ENCODE measurements at regions not wholly inside any gene's neighbourhood (a gene's known extent, or its start where the extent isn't known, plus 50 kb on each side); places are given as distances from the start of the nearest gene placed in this dataset.
A peak's percentile ranks its signal among the peaks of the same experiment; 100 is the strongest.

GRCh38 chr6:12516070-12516469, 200.5 kb upstream of the PHACTR1 start:
- Mint-ChIP-seq H3K27me3 (ENCODE audit: insufficient read depth, low read depth) (peaks cover 2% of the 10 kb centered on the region), H3K36me3 (no peaks in the 10 kb centered on the region), H3K9me3 (no peaks in the 10 kb centered on the region), H3K27ac (no peak overlapping the region), H3K4me1 (no peaks in the 10 kb centered on the region), H3K4me3 (no peak overlapping the region)
- DNase-seq (ENCODE audit: low spot score) = no peak
- Histone ChIP-seq H3K9ac (no peak overlapping the region), H2AFZ (replicated peaks) (peak overlapping the region; percentile 8), H3K4me1 (no peaks in the 10 kb centered on the region), H3K4me2 (no peak overlapping the region), H3K27me3 (no peaks in the 10 kb centered on the region), H3K27ac (no peak overlapping the region), H3K79me2 (ENCODE audit: low read depth) (no peaks in the 10 kb centered on the region), H3K9me3 (ENCODE audit: low read depth) (no peaks in the 10 kb centered on the region), H3K4me3 (no peak overlapping the region), H4K20me1 (ENCODE audit: low read depth) (no peaks in the 10 kb centered on the region), H3F3A (ENCODE audit: low read depth) (no peaks in the 10 kb centered on the region), H3K36me3 (no peaks in the 10 kb centered on the region)
- TF ChIP-seq EZH2phosphoT487 (IDR thresholded peaks at IDR 0.05) = no peak
- no peak for TF ChIP-seq EZH2 (IDR thresholded peaks at IDR 0.05)
- no peak for TF ChIP-seq CTCF (IDR thresholded peaks at IDR 0.05)

GRCh38 chr6:12522347-12522746, 194.2 kb upstream of the PHACTR1 start:
- DNase-seq (ENCODE audit: low spot score) = no peak
- TF ChIP-seq CTCF (IDR thresholded peaks at IDR 0.05) = no peak
- no peak for TF ChIP-seq EZH2 (IDR thresholded peaks at IDR 0.05)
- TF ChIP-seq EZH2phosphoT487 (IDR thresholded peaks at IDR 0.05) = no peak

DNA sequence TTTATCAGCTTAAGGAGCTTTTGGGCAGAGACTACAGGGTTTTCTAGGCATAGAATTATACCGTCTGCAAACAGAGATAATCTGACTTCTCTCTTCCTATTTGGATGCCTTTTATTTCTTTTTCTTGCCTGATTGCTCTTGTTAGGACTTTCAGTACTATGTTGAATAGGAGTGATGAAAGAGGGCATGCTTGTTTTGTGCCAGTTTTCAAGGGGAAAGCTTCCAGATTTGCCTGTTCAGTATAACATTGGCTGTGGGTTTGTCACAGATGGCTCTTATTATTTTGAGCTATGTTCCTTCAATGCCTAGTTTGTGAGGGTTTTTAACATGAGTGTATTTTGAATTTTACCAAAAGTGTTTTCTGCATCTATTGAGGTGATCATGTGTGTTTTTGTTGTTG, 192.8 kb upstream of the PHACTR1 start:
- no peaks in the 10 kb centered on the region for H3K4me1 Mint-ChIP-seq
- TF ChIP-seq CTCF (IDR thresholded peaks at IDR 0.05) (no peak), EZH2phosphoT487 (IDR thresholded peaks at IDR 0.05) (no peak), EZH2 (IDR thresholded peaks at IDR 0.05) (no peak)
- H3K9me3 ChIP-seq (ENCODE audit: low read depth) = no peaks in the 10 kb centered on the region
- no peak overlapping the region for H3K4me3 Mint-ChIP-seq
- no peaks in the 10 kb centered on the region for H3K36me3 ChIP-seq
- H2AFZ ChIP-seq (replicated peaks) = no peak overlapping the region
- H3F3A ChIP-seq (ENCODE audit: low read depth) = no peaks in the 10 kb centered on the region
- H3K4me3 ChIP-seq = no peak overlapping the region
- H3K9ac ChIP-seq = no peak overlapping the region
- DNase-seq (ENCODE audit: low spot score) = no peak
- H3K27me3 Mint-ChIP-seq (ENCODE audit: insufficient read depth, low read depth) = peaks cover 2% of the 10 kb centered on the region
- peaks cover 3% of the 10 kb centered on the region for H3K4me1 ChIP-seq
- H3K27me3 ChIP-seq = no peaks in the 10 kb centered on the region
- H3K36me3 Mint-ChIP-seq = no peaks in the 10 kb centered on the region
- H3K4me2 ChIP-seq = no peak overlapping the region
- H3K9me3 Mint-ChIP-seq = peaks cover 9% of the 10 kb centered on the region
- no peaks in the 10 kb centered on the region for H3K79me2 ChIP-seq (ENCODE audit: low read depth)
- H4K20me1 ChIP-seq (ENCODE audit: low read depth) = no peaks in the 10 kb centered on the region
- H3K27ac Mint-ChIP-seq = no peak overlapping the region
- no peak overlapping the region for H3K27ac ChIP-seq

More at GRCh38 chr6:12522347-12522746, 194.2 kb upstream of the PHACTR1 start:
- H2AFZ ChIP-seq (replicated peaks) = no peak overlapping the region
- no peaks in the 10 kb centered on the region for H3F3A ChIP-seq (ENCODE audit: low read depth)
- H3K4me1 Mint-ChIP-seq = no peaks in the 10 kb centered on the region
- H3K36me3 Mint-ChIP-seq = no peaks in the 10 kb centered on the region
- H3K4me2 ChIP-seq = no peak overlapping the region
- no peaks in the 10 kb centered on the region for H3K4me1 ChIP-seq
- peaks cover 9% of the 10 kb centered on the region for H3K9me3 Mint-ChIP-seq
- H3K27ac Mint-ChIP-seq = no peak overlapping the region
- H3K27me3 ChIP-seq = no peaks in the 10 kb centered on the region
- no peak overlapping the region for H3K27ac ChIP-seq
- H3K4me3 Mint-ChIP-seq = no peak overlapping the region
- no peak overlapping the region for H3K9ac ChIP-seq
- no peaks in the 10 kb centered on the region for H3K9me3 ChIP-seq (ENCODE audit: low read depth)
- no peaks in the 10 kb centered on the region for H4K20me1 ChIP-seq (ENCODE audit: low read depth)
- no peaks in the 10 kb centered on the region for H3K79me2 ChIP-seq (ENCODE audit: low read depth)
- H3K27me3 Mint-ChIP-seq (ENCODE audit: insufficient read depth, low read depth) = peaks cover 2% of the 10 kb centered on the region
- no peaks in the 10 kb centered on the region for H3K36me3 ChIP-seq
- no peak overlapping the region for H3K4me3 ChIP-seq
